Effector memory CD4-positive, alpha-beta T cell (primary cell): ENCODE measurements at regions not wholly inside any gene's neighbourhood (a gene's known extent, or its start where the extent isn't known, plus 50 kb on each side); places are given as distances from the start of the nearest gene placed in this dataset.

Experiments
- DNase-seq, 3 donors: peaks; one replicate each; pipeline ENCODE4 v3.0.0-alpha.2; 2020
- H3K27ac ChIP-seq: 2 replicates; pipeline ENCODE4 v1.7.0; 2013; ENCODE audit warnings: mild to moderate bottlenecking, low read length, moderate library complexity; ENCODE audit not compliant: insufficient read depth, poor library complexity, severe bottlenecking
- H3K27me3 ChIP-seq: replicated peaks from 2 replicates; pipeline ENCODE4 v1.7.0; 2013; ENCODE audit warnings: mild to moderate bottlenecking, low read length; ENCODE audit not compliant: insufficient read depth, control insufficient read depth, poor library complexity, severe bottlenecking
- H3K36me3 ChIP-seq: 2 replicates; pipeline ENCODE4 v1.7.0; 2013; ENCODE audit warnings: mild to moderate bottlenecking, low read length, moderate library complexity; ENCODE audit not compliant: control insufficient read depth, insufficient read depth
- H3K4me1 ChIP-seq: 2 replicates; pipeline ENCODE4 v1.7.0; 2013; ENCODE audit warnings: low read length, mild to moderate bottlenecking; ENCODE audit not compliant: control insufficient read depth, insufficient read depth, poor library complexity, severe bottlenecking
- H3K4me3 ChIP-seq: 2 replicates; pipeline ENCODE4 v1.7.0; 2013; ENCODE audit warnings: low read length, low read depth, mild to moderate bottlenecking; ENCODE audit not compliant: insufficient read depth, poor library complexity, severe bottlenecking
- H3K9me3 ChIP-seq: 2 replicates; pipeline ENCODE4 v1.7.0; 2013; ENCODE audit warnings: mild to moderate bottlenecking, low read length, moderate library complexity; ENCODE audit not compliant: control insufficient read depth

DNA sequence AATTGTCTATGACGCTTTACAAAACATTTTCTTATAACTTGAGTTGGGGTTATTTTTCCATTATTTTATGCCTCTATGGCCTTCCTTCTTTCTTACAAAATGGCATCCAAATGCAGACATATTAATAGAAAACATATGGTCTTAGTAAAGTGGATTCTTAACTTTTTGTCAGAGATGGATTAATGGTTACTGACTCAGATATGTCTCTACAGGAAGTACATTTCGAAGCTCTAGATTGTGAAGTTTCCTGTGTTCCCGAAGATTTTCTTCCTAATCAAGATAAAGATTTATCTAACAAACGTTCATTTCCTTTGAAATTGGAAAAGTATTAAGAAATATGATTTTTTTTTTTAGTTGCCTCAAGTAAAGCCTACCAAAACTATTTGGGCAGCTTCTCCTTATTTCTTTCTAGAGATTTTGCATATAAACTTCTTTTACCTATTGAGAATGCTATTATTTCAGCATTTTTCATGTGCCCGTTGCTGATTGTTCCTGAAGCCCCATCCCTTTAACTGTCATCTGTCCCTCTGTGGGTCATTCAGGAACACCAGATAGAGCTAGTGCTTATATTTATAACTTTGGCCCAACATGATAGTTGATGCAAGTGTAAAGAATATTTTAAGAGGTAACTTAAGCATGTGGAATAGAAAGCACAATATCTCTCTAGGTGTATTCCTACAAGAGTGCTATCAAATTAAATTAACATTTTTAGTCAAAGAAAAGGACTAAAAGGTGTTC, 498.0 kb downstream of the CCDC85A start:
- no peaks in the 10 kb centered on the region for H3K4me1 ChIP-seq
- no peaks in the 10 kb centered on the region for H3K27me3 ChIP-seq
- no peak for DNase-seq
- no peaks in the 10 kb centered on the region for H3K9me3 ChIP-seq
- H3K27ac ChIP-seq: no peak overlapping the region
- H3K4me3 ChIP-seq: no peak overlapping the region
- no peaks in the 10 kb centered on the region for H3K36me3 ChIP-seq

DNA sequence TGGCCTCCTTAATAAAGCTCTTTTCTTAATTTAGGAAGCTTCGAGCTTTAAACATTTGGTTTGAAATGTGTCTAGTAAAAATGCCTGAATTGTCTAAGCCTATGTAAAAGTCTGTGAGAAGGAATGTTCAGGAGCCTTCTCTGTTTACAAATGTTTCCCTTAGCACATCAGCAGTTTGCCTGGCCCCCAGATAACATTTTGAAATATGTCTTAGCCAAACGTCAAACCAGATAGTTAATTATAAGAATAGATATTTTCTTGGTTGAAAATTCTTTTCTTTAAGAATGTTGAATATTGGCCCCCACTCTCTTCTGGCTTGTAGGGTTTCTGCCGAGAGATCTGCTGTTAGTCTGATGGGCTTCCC, 498.6 kb downstream of the CCDC85A start:
- H3K4me1 ChIP-seq: no peaks in the 10 kb centered on the region
- no peak overlapping the region for H3K27ac ChIP-seq
- no peaks in the 10 kb centered on the region for H3K27me3 ChIP-seq
- no peak overlapping the region for H3K4me3 ChIP-seq
- H3K9me3 ChIP-seq: no peaks in the 10 kb centered on the region
- H3K36me3 ChIP-seq: no peaks in the 10 kb centered on the region
- DNase-seq: no peak

DNA sequence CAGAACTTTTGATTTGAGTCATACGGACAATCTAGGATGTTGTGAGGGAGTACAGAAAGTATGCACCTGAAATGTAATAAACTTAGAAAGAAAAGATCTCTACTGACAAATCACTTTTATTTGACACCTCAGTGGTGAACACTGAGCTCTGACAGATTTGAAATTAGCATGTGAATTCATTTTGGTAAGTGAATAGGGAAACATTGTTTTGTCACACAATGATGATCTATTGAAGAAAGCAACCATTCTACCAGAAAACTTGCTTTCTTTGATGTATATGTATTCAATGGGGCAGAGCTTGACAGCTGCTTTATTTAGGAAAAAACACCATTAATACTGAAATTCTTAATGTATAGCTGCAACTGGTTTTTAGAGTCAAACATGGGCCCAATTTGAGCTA, 500.5 kb downstream of the CCDC85A start:
- no peaks in the 10 kb centered on the region for H3K36me3 ChIP-seq
- H3K4me1 ChIP-seq: no peaks in the 10 kb centered on the region
- H3K27me3 ChIP-seq: no peaks in the 10 kb centered on the region
- H3K9me3 ChIP-seq: no peaks in the 10 kb centered on the region
- H3K4me3 ChIP-seq: no peak overlapping the region
- H3K27ac ChIP-seq: no peak overlapping the region
- no peak for DNase-seq

DNA sequence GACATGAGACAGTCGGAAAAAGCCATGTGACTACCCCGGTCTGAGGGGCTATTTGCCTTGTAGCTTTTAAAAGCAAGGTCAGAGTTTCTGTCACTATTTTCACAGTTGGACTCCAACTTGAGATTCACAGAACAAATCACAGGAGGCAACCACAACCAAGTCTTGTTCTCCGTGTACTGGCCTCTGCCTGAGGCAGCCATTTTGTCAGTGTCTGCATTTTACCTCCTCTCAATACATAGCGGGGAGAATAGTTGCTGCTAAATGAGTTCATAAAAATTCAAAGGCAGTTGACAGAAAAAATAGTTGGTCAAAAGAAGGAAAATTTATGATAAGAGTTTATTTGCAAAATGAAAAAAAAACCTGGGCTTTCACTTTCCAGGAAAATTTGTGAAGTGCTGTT, 501.4 kb downstream of the CCDC85A start:
- no peaks in the 10 kb centered on the region for H3K36me3 ChIP-seq
- no peaks in the 10 kb centered on the region for H3K9me3 ChIP-seq
- H3K27me3 ChIP-seq: no peaks in the 10 kb centered on the region

DNA sequence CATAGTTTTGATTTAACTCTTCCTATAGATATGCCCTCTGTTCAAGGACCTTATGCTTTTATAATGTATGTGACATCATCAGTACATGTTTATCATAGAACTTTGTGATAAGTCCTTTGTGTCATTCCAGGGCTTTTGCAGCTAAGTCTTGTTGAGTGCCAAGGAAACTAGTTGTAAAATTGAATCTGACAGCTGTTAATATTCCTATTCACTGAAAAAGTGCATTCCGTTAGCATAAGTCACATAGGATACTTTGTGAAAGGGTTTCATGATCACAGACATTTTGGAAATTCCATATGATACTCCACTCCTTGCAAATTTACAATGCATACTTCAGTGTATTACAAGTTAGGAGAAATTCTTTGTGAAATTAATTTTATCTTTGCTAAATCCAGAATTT, 503.4 kb downstream of the CCDC85A start:
- Histone ChIP-seq H3K4me1 (no peaks in the 10 kb centered on the region), H3K4me3 (no peak overlapping the region), H3K27me3 (no peaks in the 10 kb centered on the region), H3K9me3 (no peaks in the 10 kb centered on the region), H3K27ac (no peak overlapping the region), H3K36me3 (no peaks in the 10 kb centered on the region)
- no peak for DNase-seq

More for the DNA sequence above, 501.4 kb downstream of the CCDC85A start:
- no peak overlapping the region for H3K4me3 ChIP-seq
- H3K27ac ChIP-seq: no peak overlapping the region
- no peaks in the 10 kb centered on the region for H3K4me1 ChIP-seq
- no peak for DNase-seq

DNA sequence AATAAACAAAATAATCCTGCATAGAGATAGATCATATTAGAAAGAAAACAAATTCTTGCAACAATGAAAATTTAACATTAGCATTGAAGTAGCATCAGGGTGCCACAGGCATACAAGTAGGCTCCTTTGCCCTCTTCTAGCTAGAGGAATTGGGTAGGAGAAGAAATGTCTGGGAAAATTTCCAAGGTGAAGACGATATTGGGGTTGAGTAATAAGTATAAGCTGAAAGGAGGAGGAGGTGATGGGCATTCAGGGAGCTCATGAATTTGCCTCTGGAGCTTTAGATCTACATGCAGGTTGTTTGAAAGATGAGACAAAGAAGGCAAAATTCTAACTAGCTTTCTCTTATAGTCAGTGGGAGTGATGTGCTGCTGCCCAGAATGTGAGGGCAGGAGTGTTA, 504.9 kb downstream of the CCDC85A start:
- no peaks in the 10 kb centered on the region for H3K36me3 ChIP-seq
- no peaks in the 10 kb centered on the region for H3K9me3 ChIP-seq
- no peaks in the 10 kb centered on the region for H3K27me3 ChIP-seq
- H3K4me3 ChIP-seq: no peak overlapping the region
- H3K4me1 ChIP-seq: no peaks in the 10 kb centered on the region
- H3K27ac ChIP-seq: no peak overlapping the region
- DNase-seq: no peak

DNA sequence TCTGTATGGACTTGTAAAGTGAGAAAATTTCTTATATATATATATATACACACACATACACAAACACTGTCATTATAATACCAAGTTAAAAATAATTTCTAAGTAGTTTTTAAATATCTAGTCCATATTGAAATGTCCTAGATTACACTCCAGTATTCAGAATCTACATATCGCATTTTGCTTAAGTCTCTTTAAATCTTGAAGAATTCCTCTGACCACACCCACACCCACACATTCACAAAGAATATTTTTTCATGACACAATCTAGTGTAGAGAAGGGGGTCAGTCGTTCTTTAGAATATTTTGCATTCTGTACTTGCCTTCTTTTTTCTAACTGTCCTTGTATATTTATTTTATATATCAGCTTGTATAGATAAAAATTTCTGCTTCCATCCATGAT, 509.7 kb downstream of the CCDC85A start:
- Histone ChIP-seq H3K4me1 (no peaks in the 10 kb centered on the region), H3K9me3 (no peaks in the 10 kb centered on the region), H3K27me3 (no peaks in the 10 kb centered on the region), H3K4me3 (no peak overlapping the region), H3K36me3 (no peaks in the 10 kb centered on the region), H3K27ac (no peak overlapping the region)
- no peak for DNase-seq

DNA sequence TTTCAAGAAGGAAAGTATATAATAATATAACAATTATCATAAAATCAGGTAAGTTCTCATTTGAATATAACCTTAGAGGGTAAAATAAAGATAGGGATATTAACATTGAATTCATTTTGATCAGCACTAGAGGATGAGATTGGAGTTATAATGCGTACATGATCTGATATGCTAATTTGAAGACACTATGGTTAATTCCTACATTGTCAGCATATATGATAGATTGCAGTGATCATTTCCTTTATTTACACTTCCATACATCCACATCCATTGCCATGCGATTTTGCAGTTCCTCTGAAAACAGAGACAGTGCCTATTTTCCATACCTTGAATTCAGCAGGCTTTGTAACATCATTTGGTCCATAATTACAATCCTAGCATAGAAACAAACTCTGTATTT, 519.2 kb downstream of the CCDC85A start:
- Histone ChIP-seq H3K9me3 (no peaks in the 10 kb centered on the region), H3K36me3 (no peaks in the 10 kb centered on the region), H3K27me3 (no peaks in the 10 kb centered on the region), H3K27ac (no peak overlapping the region), H3K4me1 (no peaks in the 10 kb centered on the region), H3K4me3 (no peak overlapping the region)
- DNase-seq: no peak

DNA sequence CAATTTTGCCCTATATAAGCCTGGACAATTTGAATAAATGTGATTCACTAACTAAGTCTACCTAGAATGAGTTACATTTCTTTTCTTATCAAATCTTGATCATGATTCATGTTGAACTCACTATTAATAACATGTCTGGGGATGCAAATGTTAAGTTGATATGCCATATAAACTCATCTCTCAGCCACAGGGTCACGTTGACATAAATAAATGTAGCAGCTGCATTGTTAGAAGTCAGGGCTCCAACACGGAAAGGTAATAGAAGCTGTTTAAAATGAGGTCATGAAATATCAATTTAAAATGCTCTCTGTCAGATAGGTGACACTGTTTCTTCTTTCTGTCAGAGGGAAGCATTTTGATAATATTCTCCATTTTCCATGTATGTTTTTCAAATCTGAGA, 521.9 kb downstream of the CCDC85A start:
- no peak overlapping the region for H3K27ac ChIP-seq
- H3K4me3 ChIP-seq: no peak overlapping the region
- H3K9me3 ChIP-seq: no peaks in the 10 kb centered on the region
- no peaks in the 10 kb centered on the region for H3K4me1 ChIP-seq
- no peaks in the 10 kb centered on the region for H3K27me3 ChIP-seq
- no peaks in the 10 kb centered on the region for H3K36me3 ChIP-seq
- no peak for DNase-seq

DNA sequence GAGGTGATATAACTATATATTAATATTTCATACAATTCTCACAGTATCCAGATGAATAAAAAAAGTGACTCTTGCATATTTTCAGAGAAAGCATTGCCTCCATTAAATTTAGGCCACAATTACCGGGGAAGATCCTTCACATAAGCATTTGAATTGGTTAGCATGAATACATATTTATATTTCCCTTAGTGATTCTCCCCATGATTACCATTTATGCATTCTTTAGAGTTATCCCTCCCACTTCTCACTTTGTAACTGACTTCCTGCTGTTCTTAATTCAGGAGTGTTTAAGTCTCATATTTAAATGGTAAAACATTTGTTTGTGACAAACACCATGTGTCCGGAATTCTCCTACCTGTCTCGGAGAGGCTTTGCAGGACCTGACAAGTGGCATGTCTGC, 523.4 kb downstream of the CCDC85A start:
- H3K9me3 ChIP-seq: no peaks in the 10 kb centered on the region
- no peak overlapping the region for H3K27ac ChIP-seq

More for the DNA sequence above, 523.4 kb downstream of the CCDC85A start:
- no peaks in the 10 kb centered on the region for H3K4me1 ChIP-seq
- DNase-seq: no peak
- H3K36me3 ChIP-seq: no peaks in the 10 kb centered on the region
- H3K4me3 ChIP-seq: no peak overlapping the region
- no peaks in the 10 kb centered on the region for H3K27me3 ChIP-seq
